Endothelial cell of umbilical vein (primary cell): ENCODE measurements at regions not wholly inside any gene's neighbourhood (a gene's known extent, or its start where the extent isn't known, plus 50 kb on each side); places are given as distances from the start of the nearest gene placed in this dataset.

ENCODE experiments used
- BruUV-seq: library from RNA; stranded (reverse); fragments of 400-500 nt; replicated peaks from 2 replicates; lab custom pipeline; 2021; lab: Mats Ljungman, UMichigan
- CTCF ChIA-PET: fragments of 300-600, 350-600 bp; sonication (Branson Sonifier 250); formaldehyde crosslinking; loops from one replicate; lab custom pipeline; 2021; ENCODE audit warnings: antibody characterized with exemption, inconsistent platforms; lab: Charles Lee
- POLR2A ChIA-PET: fragments of 300-600, 350-600 bp; sonication (Branson Sonifier 250); formaldehyde crosslinking; loops from one replicate; lab custom pipeline; 2021; ENCODE audit warnings: antibody characterized with exemption, inconsistent platforms; lab: Charles Lee
- DNase-seq: peaks from one replicate; pipeline ENCODE4 v3.0.0-alpha.2; 2011; ENCODE audit warnings: low read depth, low spot score
- FAIRE-seq: peaks from 2 replicates; lab custom pipeline; 2011; peaks lifted over from hg19 to GRCh38; lab: Jason Lieb, UNC
- H2AFZ ChIP-seq: 2 replicates; pipeline ENCODE4 v1.6.0; 2012; ENCODE audit warnings: low read depth, low read length, control low read depth, inconsistent platforms
- H3K27ac ChIP-seq: 2 replicates; pipeline ENCODE4 v1.5.1; 2011; ENCODE audit warnings: low read depth, mild to moderate bottlenecking, control low read depth, low read length, moderate library complexity; ENCODE audit not compliant: insufficient read depth
- H3K27me3 ChIP-seq, 2 experiments: 2 replicates each; pipeline versions ENCODE4 v1.6.0 to v1.6.1; 2011; ENCODE audit warnings: low read length in 2 of 2, mixed read lengths in 1 of 2; ENCODE audit not compliant: control insufficient read depth in 2 of 2, insufficient read depth in 2 of 2
- H3K36me3 ChIP-seq, 2 experiments: 2 replicates in 1 of 2; 3 replicates in 1 of 2; pipeline ENCODE4 v1.5.1; 2011; ENCODE audit warnings: low read length in 2 of 2, mild to moderate bottlenecking in 1 of 2, moderate library complexity in 1 of 2; ENCODE audit not compliant: control insufficient read depth in 2 of 2, insufficient read depth in 2 of 2; ENCODE audit errors: extremely low read depth in 1 of 2
- H3K4me1 ChIP-seq: 3 replicates; pipeline ENCODE4 v1.5.1; 2011; ENCODE audit warnings: mild to moderate bottlenecking, low read length; ENCODE audit not compliant: control insufficient read depth, insufficient read depth; ENCODE audit errors: extremely low read depth
- H3K4me2 ChIP-seq: 2 replicates; pipeline ENCODE4 v1.6.1; 2011; ENCODE audit warnings: low read length, control low read depth, mixed read lengths; ENCODE audit not compliant: insufficient read depth
- H3K4me3 ChIP-seq, 3 experiments: fragments of 200-600 bp in 1 of 3; sonication (generic), shearing (Covaris generic) in 1 of 3; replicated peaks in 1 of 3; 2 replicates each; pipeline ENCODE4 v1.5.1; 2011 to 2016; ENCODE audit warnings: control low read depth in 3 of 3, low read length in 3 of 3, mild to moderate bottlenecking in 2 of 3, inconsistent platforms in 1 of 3, low read depth in 1 of 3, moderate library complexity in 1 of 3; ENCODE audit not compliant: insufficient read depth in 1 of 3
- H3K79me2 ChIP-seq: 2 replicates; pipeline ENCODE4 v1.6.0; 2012; ENCODE audit warnings: low read length, inconsistent platforms; ENCODE audit not compliant: control insufficient read depth, insufficient read depth
- H3K9ac ChIP-seq: replicated peaks from 2 replicates; pipeline ENCODE3; 2011; ENCODE audit warnings: low read length, control low read depth; ENCODE audit not compliant: insufficient read depth; ENCODE audit errors: extremely low read depth
- H3K9me1 ChIP-seq: replicated peaks from 3 replicates; pipeline ENCODE4 v1.6.0; 2011; ENCODE audit warnings: mild to moderate bottlenecking, low read length; ENCODE audit not compliant: control insufficient read depth, insufficient read depth; ENCODE audit errors: extremely low read depth
- H3K9me3 ChIP-seq: replicated peaks from 2 replicates; pipeline ENCODE4 v1.5.1; 2012; ENCODE audit warnings: low read length, inconsistent platforms; ENCODE audit not compliant: control insufficient read depth, insufficient read depth
- H4K20me1 ChIP-seq: replicated peaks from 2 replicates; pipeline ENCODE3; 2011; ENCODE audit warnings: mild to moderate bottlenecking, low read length; ENCODE audit not compliant: control insufficient read depth, insufficient read depth; ENCODE audit errors: extremely low read depth
- EZH2 ChIP-seq: IDR thresholded peaks from 2 replicates; pipeline ENCODE4 v1.6.1; 2012; ENCODE audit warnings: borderline replicate concordance, low read depth, mild to moderate bottlenecking, moderate library complexity, low read length, inconsistent platforms; ENCODE audit not compliant: severe bottlenecking
- FOS ChIP-seq: IDR thresholded peaks from 2 replicates; pipeline ENCODE4 v1.6.1; 2011; ENCODE audit warnings: mild to moderate bottlenecking, low read length, moderate library complexity, borderline replicate concordance; ENCODE audit not compliant: insufficient read depth
- GATA2 ChIP-seq: IDR thresholded peaks from 2 replicates; pipeline ENCODE4 v1.7.0; 2011; ENCODE audit warnings: low read depth, mild to moderate bottlenecking, moderate library complexity, mixed read lengths, low read length; ENCODE audit not compliant: insufficient read length, insufficient read depth
- JUN ChIP-seq: IDR thresholded peaks from 2 replicates; pipeline ENCODE4 v1.6.1; 2011; ENCODE audit warnings: borderline replicate concordance, low read depth; ENCODE audit not compliant: insufficient read length, insufficient read depth
- MYC ChIP-seq: IDR thresholded peaks from one replicate; pipeline ENCODE4 v1.6.1; 2011; ENCODE audit warnings: mild to moderate bottlenecking, low read depth, low read length
- POLR2A ChIP-seq: IDR thresholded peaks from 2 replicates; pipeline ENCODE4 v1.6.1; 2012; ENCODE audit warnings: low read depth, mild to moderate bottlenecking, control low read depth, low read length
- POLR2AphosphoS5 ChIP-seq: IDR thresholded peaks from 2 replicates; pipeline ENCODE4 v1.6.1; 2012; ENCODE audit warnings: low read depth, mild to moderate bottlenecking, control low read depth, low read length, moderate library complexity; ENCODE audit not compliant: insufficient read depth
- dilution Hi-C: fragments of 300-500 bp; cut with MboI; formaldehyde crosslinking; loops from one replicate; pipeline ENCODE4 v1.15.0; 2019; ENCODE audit warnings: low sequenced_read_pairs; ENCODE audit not compliant: extremely low pct_ligation_motif_present
- intact Hi-C: fragments of 100-400 bp; cut with micrococcal nuclease; formaldehyde crosslinking; loops from one replicate; pipeline ENCODE4 v1.10.0; 2022
- TF ChIP-seq, protein P1 (sequence below), 2 donors: IDR thresholded peaks; 1 replicate in 1 of 2; 2 replicates in 1 of 2; pipeline ENCODE4 v1.5.1; 2011; ENCODE audit warnings: low read length in 2 of 2, mild to moderate bottlenecking in 2 of 2, moderate library complexity in 2 of 2, control low read depth in 1 of 2, inconsistent platforms in 1 of 2, low read depth in 1 of 2; ENCODE audit not compliant: insufficient read depth in 1 of 2; ENCODE audit errors: extremely low read depth in 1 of 2
- TF ChIP-seq, protein P2 (sequence below): IDR thresholded peaks from 2 replicates; pipeline ENCODE4 v1.6.1; 2011; ENCODE audit not compliant: insufficient read depth, insufficient read length

DNA sequence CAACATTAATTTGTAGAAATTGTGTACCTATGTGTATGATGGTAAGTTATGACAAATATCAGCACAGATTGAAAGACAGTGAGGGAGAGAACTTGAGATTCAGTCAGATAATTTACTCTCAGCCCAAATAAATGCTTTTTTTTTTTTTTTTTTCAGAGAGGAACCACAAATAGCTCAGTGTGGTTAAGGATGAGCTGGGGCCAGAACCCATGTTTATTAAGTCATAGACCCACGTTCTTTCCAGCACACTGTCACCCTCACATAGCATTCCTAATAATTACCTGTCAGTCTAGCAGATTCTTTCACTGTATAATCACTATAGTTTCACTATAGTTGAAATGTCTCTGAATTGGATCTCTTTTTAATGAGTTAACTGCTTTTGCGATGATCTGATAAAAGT is 246.1 kb downstream of the ZIC1 start:
- Histone ChIP-seq H2AFZ (no peak overlapping the region), H3K79me2 (no peaks in the 10 kb centered on the region), H3K27me3 (no peaks in the 10 kb centered on the region), H3K9ac (no peak overlapping the region), H3K9me3 (no peaks in the 10 kb centered on the region), H3K4me2 (no peak overlapping the region), H3K9me1 (no peaks in the 10 kb centered on the region), H3K4me1 (no peaks in the 10 kb centered on the region), H3K4me3 (no peak overlapping the region), H4K20me1 (no peaks in the 10 kb centered on the region), H3K36me3 (no peaks in the 10 kb centered on the region), H3K27ac (no peak overlapping the region)
- no peak for DNase-seq
- dilution Hi-C loops (no loop called here), intact Hi-C loops (no loop called here)
- TF ChIP-seq, protein P1, sequence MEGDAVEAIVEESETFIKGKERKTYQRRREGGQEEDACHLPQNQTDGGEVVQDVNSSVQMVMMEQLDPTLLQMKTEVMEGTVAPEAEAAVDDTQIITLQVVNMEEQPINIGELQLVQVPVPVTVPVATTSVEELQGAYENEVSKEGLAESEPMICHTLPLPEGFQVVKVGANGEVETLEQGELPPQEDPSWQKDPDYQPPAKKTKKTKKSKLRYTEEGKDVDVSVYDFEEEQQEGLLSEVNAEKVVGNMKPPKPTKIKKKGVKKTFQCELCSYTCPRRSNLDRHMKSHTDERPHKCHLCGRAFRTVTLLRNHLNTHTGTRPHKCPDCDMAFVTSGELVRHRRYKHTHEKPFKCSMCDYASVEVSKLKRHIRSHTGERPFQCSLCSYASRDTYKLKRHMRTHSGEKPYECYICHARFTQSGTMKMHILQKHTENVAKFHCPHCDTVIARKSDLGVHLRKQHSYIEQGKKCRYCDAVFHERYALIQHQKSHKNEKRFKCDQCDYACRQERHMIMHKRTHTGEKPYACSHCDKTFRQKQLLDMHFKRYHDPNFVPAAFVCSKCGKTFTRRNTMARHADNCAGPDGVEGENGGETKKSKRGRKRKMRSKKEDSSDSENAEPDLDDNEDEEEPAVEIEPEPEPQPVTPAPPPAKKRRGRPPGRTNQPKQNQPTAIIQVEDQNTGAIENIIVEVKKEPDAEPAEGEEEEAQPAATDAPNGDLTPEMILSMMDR (IDR thresholded peaks at IDR 0.05; ENCODE audit: extremely low read depth in 1 of 2, insufficient read depth in 1 of 2, low read depth in 1 of 2, low read length in 2 of 2): no peak
- TF ChIP-seq POLR2AphosphoS5 (no peak), MYC (no peak), POLR2A (no peak), JUN (no peak), FOS (no peak), GATA2 (no peak), EZH2 (no peak)
- TF ChIP-seq, protein P2, sequence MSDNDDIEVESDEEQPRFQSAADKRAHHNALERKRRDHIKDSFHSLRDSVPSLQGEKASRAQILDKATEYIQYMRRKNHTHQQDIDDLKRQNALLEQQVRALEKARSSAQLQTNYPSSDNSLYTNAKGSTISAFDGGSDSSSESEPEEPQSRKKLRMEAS: no peak
- ChIA-PET CTCF (interaction anchor here (0.6 to 1.5 kb wide), 3 partner anchors 9 to 38 kb away, joined by 3 to 5 read pairs (median 3); no protein-coding TSS in a partner anchor), POLR2A (no interaction called here)
- no peak for FAIRE-seq
- no TSS peak for BruUV-seq
